Gastroesophageal sphincter (tissue), 3 donors: ENCODE measurements at regions not wholly inside any gene's neighbourhood (a gene's known extent, or its start where the extent isn't known, plus 50 kb on each side); places are given as distances from the start of the nearest gene placed in this dataset.
"Not testable (repeated sequence)": the region's sequence is repeated elsewhere in the genome, so short reads cannot be mapped to it uniquely, and the experiment has no call there.

Source experiments
- EP300 ChIP-seq: sonication (generic); formaldehyde crosslinking; IDR thresholded peaks from one replicate; pipeline ENCODE4 v1.6.1; 2017; ENCODE audit warnings: antibody characterized with exemption, mild to moderate bottlenecking
- POLR2A ChIP-seq, 2 donors: fragments of 450-650 bp; IDR thresholded peaks; one replicate each; pipeline ENCODE4 v1.6.1; 2017; ENCODE audit warnings: antibody characterized with exemption in 2 of 2, mild to moderate bottlenecking in 2 of 2, moderate library complexity in 1 of 2
- POLR2AphosphoS5 ChIP-seq: sonication (generic); formaldehyde crosslinking; IDR thresholded peaks from one replicate; pipeline ENCODE4 v1.6.1; 2017; ENCODE audit warnings: antibody characterized with exemption
- TF ChIP-seq, protein P1 (sequence below), 4 experiments: fragments of 200-600 bp in 2 of 4; fragments of 450-650 bp in 2 of 4; sonication (generic) in 1 of 4; IDR thresholded peaks; one replicate each; pipeline ENCODE4 v1.5.1; 2017 to 2019; ENCODE audit warnings: antibody characterized with exemption in 4 of 4, mild to moderate bottlenecking in 2 of 4, moderate library complexity in 2 of 4

DNA sequence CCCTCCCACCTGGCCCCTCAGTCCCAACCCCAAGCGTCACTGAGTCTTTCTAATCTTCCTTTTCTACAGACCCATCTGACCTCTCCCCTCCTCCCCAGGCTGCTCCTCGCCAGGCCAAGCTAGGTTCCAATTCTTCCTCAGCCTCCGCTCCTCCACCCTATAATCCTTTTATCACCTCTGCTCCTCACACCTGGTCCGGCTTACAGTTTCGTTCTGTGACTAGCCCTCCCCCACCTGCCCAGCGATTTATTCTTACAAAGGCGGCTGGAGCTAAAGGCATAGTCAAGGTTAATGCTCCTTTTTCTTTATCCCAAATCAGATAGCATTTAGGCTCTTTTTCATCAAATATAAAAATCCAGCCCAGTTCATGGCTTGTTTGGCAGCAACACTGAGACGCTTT is 214.5 kb upstream of the ANXA10 start:
- TF ChIP-seq POLR2AphosphoS5; POLR2A (IDR thresholded peaks at IDR 0.05); EP300: not testable (repeated sequence)
- TF ChIP-seq, protein P1, sequence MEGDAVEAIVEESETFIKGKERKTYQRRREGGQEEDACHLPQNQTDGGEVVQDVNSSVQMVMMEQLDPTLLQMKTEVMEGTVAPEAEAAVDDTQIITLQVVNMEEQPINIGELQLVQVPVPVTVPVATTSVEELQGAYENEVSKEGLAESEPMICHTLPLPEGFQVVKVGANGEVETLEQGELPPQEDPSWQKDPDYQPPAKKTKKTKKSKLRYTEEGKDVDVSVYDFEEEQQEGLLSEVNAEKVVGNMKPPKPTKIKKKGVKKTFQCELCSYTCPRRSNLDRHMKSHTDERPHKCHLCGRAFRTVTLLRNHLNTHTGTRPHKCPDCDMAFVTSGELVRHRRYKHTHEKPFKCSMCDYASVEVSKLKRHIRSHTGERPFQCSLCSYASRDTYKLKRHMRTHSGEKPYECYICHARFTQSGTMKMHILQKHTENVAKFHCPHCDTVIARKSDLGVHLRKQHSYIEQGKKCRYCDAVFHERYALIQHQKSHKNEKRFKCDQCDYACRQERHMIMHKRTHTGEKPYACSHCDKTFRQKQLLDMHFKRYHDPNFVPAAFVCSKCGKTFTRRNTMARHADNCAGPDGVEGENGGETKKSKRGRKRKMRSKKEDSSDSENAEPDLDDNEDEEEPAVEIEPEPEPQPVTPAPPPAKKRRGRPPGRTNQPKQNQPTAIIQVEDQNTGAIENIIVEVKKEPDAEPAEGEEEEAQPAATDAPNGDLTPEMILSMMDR (IDR thresholded peaks at IDR 0.05), result not testable (repeated sequence)
